GM19238 (cell line): ENCODE measurements at regions not wholly inside any gene's neighbourhood (a gene's known extent, or its start where the extent isn't known, plus 50 kb on each side); places are given as distances from the start of the nearest gene placed in this dataset.
A peak's percentile ranks its signal among the peaks of the same experiment; 100 is the strongest.
"Not testable (repeated sequence)": the region's sequence is repeated elsewhere in the genome, so short reads cannot be mapped to it uniquely, and the experiment has no call there.

Source experiments
- DNase-seq: peaks from one replicate; pipeline ENCODE4 v3.0.0; 2011; ENCODE audit warnings: low spot score; ENCODE audit not compliant: insufficient read length

DNA sequence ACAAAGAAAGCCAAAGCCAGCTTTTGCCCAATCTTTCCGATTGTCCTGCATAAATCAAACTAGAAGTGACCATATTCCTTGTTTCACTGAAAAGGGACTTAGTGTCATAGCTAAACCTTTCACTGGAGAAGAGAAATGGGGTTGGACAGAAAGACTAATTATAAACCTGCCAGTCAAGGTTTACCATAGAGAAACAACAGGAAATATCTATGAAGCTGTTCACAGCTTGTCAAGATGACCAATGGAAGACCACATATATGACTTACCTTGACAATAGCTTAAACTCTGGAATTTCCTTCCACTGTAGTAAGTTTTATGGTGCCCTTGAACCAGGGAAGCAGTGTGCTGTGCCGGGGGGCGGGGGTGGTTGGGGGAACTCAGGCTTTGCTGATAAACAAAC is 107.7 kb upstream of the PHACTR1 start:
- no peak for DNase-seq

DNA sequence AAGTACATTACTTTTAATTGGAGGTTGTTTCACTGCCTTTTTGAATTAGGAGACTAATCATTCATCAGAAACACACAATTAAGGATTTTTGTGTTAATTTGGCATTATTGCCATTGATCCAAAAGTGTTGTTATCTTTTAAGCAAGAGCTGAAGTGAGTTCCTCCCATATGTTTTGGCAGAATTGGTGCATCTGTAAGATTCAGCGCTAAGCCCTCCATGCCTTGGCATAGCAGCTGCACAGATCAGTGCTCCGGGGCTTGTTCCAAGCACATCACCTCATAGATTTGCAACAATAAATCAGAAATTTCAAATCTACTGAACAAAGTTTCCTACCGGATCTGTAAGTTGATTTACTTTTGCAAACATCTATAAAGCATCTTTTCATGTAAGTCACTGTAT is 106.8 kb upstream of the PHACTR1 start:
- no peak for DNase-seq

GRCh38 chr6:12610862-12611261 is 105.7 kb upstream of the PHACTR1 start:
- no peak for DNase-seq

DNA sequence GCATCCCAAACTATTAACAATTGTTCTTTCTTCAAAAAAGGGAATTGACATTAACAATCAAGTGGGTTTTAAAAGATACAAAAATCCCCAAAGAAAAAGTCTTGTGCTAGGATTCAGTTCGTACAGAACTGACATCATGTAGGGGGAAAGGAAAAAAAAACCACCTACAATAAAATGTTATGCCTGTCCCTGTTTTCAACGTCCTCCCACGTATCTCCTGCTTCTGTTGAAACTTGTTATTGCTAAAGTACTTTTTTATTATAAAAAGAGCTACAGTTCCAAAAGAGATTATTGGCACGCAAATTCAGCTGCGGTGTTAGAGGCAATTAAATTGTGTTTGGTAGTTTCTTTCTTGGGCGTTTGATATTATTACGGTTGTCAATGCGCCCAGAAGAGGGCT is 102.8 kb upstream of the PHACTR1 start:
- no peak for DNase-seq

- no peak for DNase-seq
Measured at GRCh38 chr6:12614456-12614855, 102.1 kb upstream of the PHACTR1 start.

DNA sequence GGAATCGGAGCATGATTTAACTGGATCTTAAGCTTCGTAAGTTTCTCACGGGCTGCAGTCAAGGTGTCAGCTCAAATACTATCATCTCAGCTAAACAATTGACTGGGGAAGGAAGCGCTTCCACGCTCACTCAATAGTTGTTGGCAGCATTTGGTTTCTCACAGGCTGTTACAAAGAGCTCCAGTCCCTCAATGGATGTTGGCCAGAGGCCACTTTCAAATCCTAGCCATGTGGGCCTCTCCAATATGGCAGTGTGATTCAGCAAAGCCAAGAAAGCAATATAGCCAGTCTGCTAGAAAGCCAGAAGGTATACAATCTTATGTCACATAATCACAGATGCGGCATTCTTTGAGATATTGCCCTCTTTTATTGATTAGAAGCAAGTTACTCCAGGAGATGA is 98.3 kb upstream of the PHACTR1 start:
- DNase-seq = no peak

- DNase-seq = no peak
Measured at GRCh38 chr6:12621754-12622153, 94.8 kb upstream of the PHACTR1 start.

- no peak for DNase-seq
Measured at GRCh38 chr6:12622566-12622965, 94.0 kb upstream of the PHACTR1 start.

DNA sequence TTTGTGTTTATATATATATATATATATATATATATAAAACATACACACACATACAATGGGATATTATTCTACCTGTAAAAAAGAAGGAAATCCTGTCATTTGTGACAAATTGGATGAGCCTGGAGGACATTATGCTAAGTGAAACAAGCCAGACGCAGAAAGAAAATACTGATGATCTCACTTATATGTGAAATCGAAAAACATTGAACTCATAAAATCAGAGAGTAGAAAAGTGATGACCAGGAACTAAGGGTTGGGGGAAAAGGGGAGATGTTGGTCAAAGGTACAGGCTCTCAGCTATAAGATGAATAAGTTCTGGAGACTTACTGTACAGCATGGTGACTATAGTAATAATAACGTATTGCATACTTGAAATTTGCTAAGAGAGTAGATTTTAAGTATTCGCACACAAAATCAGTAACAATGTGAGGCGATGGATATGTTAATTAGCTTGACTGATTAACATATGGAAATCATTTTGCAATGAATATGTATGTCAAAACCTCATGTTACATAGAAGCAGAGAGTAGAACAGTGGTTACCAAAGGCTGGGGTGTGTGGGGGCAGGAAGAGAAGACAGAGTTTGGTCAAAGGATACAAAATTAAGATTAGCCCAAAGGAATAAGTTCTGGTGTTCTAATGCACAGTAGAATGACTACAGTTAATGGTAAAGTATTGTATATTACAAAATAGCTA is 92.3 kb upstream of the PHACTR1 start:
- no peak for DNase-seq

- no peak for DNase-seq
Measured at GRCh38 chr6:12627053-12627452, 89.5 kb upstream of the PHACTR1 start.

DNA sequence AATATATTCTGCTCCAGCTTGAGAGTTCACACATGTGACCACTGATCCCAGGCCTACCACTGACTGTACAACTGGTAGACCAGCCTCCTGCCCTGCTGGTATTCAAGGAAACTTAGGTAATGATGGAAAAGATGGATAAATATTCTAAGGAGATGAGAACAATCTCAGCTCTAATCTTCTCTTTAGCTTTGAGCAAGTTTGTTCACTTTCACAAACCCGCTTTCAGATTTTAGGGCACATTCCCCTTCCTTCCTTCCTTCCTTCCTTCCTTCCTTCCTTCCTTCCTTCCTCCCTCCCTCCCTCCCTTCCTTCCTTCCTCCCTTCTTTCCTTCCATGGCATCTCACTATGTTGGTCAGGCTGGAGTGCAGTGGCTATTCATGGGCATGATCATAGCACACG is 88.2 kb upstream of the PHACTR1 start:
- DNase-seq = no peak

DNA sequence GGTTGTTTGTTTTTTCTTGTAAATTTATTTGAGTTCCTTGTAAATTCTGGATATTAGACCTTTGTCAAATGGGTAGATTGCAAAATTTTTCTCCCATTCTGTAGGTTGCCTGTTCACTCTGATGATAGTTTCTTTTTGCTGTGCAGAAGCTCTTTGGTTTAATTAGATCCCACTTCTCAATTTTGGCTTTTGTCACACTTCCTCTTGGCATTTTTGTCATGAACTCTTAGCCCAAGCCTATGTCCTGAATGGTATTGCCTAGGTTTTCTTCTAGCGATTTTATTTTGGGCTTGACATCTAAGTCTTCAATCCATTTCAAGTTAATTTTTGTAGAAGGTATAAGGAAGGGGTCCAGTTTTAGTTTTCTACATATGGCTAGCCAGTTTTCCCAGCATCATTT is 82.8 kb upstream of the PHACTR1 start:
- DNase-seq = not testable (repeated sequence)

GRCh38 chr6:12635375-12635774 is 81.2 kb upstream of the PHACTR1 start:
- no peak for DNase-seq

DNA sequence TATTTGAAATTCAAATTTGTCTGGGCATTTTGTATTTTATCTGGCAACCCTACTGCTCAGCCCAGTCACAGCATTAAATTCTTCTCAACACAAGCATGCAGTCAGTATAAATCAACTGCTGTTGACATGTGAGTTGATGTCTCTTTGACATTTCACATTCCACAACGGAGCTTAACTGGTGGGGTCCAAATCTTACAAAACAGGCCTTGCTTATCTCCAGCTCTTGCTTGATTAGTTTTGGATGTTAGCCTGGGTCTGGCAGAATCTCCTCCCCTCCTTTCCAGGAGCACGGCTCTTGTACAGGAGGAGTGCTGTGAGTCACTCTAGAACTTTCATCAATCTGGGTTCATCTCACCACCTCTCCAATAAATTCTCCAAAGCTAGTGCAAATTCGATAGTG is 80.8 kb upstream of the PHACTR1 start:
- no peak for DNase-seq

- no peak for DNase-seq
Measured at GRCh38 chr6:12636336-12636735, 80.2 kb upstream of the PHACTR1 start.

GRCh38 chr6:12637960-12638641 is 78.5 kb upstream of the PHACTR1 start:
- DNase-seq = peak; percentile 3

DNA sequence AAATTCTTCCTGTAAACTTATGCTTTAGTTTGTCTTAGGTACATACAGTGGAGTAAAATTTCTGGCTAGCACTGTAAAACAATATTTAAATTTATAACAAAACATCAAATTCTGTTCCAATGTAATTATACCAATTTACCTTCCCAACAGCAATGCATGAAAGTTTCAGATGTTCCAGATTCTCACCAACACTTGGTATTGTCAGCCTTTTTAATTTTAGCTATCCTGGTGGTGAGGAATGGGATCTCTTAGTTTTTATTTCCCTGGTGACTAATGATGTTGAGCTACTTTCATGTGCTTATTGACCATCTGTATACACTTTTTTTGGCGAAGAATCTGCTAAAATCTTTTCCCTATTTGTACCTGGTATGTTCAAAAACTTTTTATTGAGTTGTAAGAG is 76.1 kb upstream of the PHACTR1 start:
- no peak for DNase-seq

- not testable (repeated sequence) for DNase-seq
Measured at GRCh38 chr6:12641785-12642184, 74.8 kb upstream of the PHACTR1 start.

DNA sequence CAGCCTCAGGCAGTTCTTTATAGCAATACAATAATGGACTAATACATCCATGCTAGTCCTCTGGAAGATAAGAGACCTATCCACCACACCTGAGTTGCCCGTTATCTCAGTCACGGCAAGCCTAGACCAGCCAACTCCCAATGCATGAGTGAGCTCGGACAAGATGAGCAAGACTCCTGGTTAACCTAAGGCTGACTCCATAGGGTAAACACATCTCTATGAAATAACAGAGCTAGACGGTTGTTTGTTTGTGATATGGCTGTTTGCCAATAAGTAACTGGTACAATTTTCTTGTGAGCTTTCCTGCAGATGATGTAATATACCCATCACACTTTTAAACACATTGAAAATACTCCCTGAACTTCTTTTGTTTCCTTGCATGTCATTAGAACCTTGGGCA is 70.6 kb upstream of the PHACTR1 start:
- DNase-seq = no peak

GRCh38 chr6:12648171-12648570 is 68.4 kb upstream of the PHACTR1 start:
- no peak for DNase-seq

GRCh38 chr6:12649325-12649724 is 67.2 kb upstream of the PHACTR1 start:
- no peak for DNase-seq

DNA sequence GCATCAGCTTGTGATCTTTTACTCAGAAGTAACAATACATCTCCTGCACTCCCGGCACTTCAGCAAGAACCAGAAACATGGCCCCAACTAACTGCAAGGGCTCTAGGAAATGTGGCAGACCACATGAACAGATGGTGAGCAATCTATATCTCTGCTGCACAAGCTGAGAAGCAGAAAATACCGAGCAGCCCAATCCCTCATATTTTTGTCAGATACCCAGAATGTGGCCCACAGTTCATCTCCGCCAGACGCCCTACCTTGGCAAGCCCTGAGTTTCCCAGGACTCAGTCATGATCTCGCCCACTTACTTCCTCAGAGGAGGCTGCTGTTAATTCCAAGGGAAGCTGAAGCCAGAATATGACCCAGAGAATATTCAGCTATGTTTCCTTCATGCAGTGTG is 63.1 kb upstream of the PHACTR1 start:
- no peak for DNase-seq

DNA sequence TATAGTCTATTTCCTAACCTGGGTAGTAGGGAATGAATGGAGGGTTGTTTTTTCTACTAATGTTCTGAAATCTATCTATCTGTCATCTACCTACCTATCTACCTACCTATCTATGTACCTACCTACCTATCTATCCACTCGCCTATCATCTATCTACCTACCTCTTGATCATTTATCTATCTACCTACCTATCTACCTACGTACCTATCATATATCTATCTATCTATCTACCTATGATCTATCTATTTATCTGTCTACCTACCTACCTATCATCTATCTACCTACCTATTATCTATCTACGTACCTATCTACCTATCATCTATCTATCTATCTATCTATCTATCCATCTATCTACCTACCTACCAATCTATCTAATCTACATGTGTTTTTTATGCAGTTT is 62.5 kb upstream of the PHACTR1 start:
- DNase-seq = no peak
